Activated naive CD4-positive, alpha-beta T cell treated with anti-CD3 and anti-CD28 coated beads, Interleukin-2, amount 50 U/mL, for 72 hours (primary cell): ENCODE measurements at regions not wholly inside any gene's neighbourhood (a gene's known extent, or its start where the extent isn't known, plus 50 kb on each side); places are given as distances from the start of the nearest gene placed in this dataset.
A peak's percentile ranks its signal among the peaks of the same experiment; 100 is the strongest.
"Not testable (repeated sequence)": the region's sequence is repeated elsewhere in the genome, so short reads cannot be mapped to it uniquely, and the experiment has no call there.

ENCODE experiments used
- ATAC-seq, 2 donors: fragments of 150-1000 bp; cut with Tn5 transposase; 2 replicates each; pipeline ENCODE4 v1.10.0; 2021; ENCODE audit warnings: mild to moderate bottlenecking in 2 of 2, moderate library complexity in 2 of 2
- DNase-seq, 2 donors: peaks; one replicate each; pipeline ENCODE4 v3.0.0; 2021 to 2022; ENCODE audit warnings: low spot score in 2 of 2
- H3K27ac Mint-ChIP-seq, 2 donors: one replicate each; pipeline ENCODE4 v1.8.0; 2022; ENCODE audit warnings: mild to moderate bottlenecking in 2 of 2, mixed read lengths in 2 of 2
- H3K36me3 Mint-ChIP-seq, 2 donors: one replicate each; pipeline ENCODE4 v1.8.0; 2022; ENCODE audit warnings: mixed read lengths in 2 of 2
- H3K9me3 Mint-ChIP-seq, 2 donors: one replicate each; pipeline ENCODE4 v1.8.0; 2022; ENCODE audit warnings: mixed read lengths in 2 of 2

DNA sequence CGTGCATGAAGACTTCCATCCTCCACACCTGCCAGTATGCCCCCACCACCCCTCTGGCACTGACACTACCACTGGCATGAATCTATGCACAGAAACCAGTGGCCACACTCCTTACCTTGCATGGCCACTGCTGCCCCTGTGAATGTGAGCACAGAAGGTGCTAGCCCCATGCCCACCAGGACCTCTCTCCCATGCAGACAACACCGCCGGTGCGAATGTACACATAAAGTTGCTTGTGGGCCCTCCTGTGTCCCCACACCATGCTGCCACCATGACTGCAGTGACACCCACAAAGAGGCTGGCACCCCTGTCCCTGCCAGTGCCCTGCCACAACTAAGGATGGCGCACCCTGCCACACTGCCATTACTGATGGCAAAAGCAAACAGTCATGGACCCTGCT is 289.5 kb upstream of the KCND2 start:
- ATAC-seq = no peak
- H3K27ac Mint-ChIP-seq = peak overlapping the region in 1 of 2 donors; percentile 50

DNA sequence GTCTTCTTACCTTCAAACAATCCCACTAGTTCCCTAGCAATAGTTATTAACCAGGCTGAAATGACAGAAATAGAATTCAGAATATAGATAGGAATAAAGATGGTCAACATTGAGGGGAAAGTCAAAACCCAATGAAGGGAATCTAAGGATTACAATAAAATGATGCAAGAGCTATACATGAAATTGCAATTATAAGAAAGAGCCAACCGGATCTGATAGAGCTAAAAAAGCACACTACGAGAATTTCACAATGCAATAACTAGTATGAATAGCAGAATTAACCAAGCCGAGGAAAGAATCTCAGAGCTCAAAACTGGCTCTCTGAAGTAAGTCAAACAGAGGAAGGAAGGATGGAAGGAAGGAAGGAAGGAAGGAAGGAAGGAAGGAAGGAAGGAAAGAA is 288.7 kb upstream of the KCND2 start:
- ATAC-seq (no peak), DNase-seq (no peak)
- no peaks in the 10 kb centered on the region for H3K36me3 Mint-ChIP-seq
- H3K27ac Mint-ChIP-seq = no peak overlapping the region
- H3K9me3 Mint-ChIP-seq = peaks cover 37 to 39% of the 10 kb centered on the region in 2 donors

More for the DNA sequence above, 289.5 kb upstream of the KCND2 start:
- H3K9me3 Mint-ChIP-seq = peaks cover 34 to 36% of the 10 kb centered on the region in 2 donors
- no peak for DNase-seq
- no peaks in the 10 kb centered on the region for H3K36me3 Mint-ChIP-seq

DNA sequence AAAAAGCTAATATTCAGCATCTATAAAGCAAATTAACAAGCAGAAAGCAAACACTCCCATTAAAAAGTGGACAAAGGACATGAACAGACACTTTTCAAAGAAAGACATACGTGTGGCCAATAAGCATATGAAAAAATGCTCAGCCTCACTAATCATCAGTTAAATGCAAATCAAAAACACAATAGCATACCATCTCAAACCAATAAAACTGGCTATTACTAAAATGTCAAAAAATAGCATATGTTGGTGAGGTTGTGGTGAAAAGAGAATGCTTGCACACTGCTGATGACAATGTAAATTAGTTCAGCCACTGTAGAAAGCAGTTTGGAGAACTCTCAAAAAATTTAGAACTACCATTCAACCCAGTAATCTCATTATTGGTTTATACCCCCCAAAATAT is 284.6 kb upstream of the KCND2 start:
- H3K36me3 Mint-ChIP-seq = peaks cover 0 to 4% of the 10 kb centered on the region in 2 donors
- ATAC-seq = no peak
- no peak for DNase-seq
- peaks cover 41 to 44% of the 10 kb centered on the region in 2 donors for H3K9me3 Mint-ChIP-seq
- H3K27ac Mint-ChIP-seq = no peak overlapping the region

DNA sequence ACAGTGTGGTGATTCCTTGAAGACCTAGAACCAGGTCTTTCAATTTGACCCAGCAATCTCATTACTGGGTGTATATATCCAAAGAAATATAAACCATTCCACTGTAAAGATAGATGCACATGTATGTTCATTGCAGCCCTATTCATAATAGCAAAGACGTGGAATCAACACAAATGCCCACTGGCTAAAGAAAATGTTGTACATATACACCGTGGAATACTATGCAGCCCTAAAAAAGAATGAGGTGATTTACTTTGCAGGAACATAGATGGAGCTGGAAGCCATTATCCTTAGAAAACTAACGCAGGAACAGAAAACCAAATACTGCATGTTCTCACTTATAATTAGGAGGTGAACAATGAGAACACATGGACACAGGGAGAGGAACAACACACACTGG is 278.0 kb upstream of the KCND2 start:
- peaks cover 28 to 31% of the 10 kb centered on the region in 2 donors for H3K9me3 Mint-ChIP-seq
- peaks cover 0 to 4% of the 10 kb centered on the region in 2 donors for H3K36me3 Mint-ChIP-seq
- no peak overlapping the region for H3K27ac Mint-ChIP-seq
- DNase-seq = no peak
- no peak for ATAC-seq

- H3K27ac Mint-ChIP-seq = no peak overlapping the region
- no peak for ATAC-seq
- H3K9me3 Mint-ChIP-seq = peaks cover 32 to 35% of the 10 kb centered on the region in 2 donors
- DNase-seq = no peak
- H3K36me3 Mint-ChIP-seq = peaks cover 0 to 4% of the 10 kb centered on the region in 2 donors
Measured at GRCh38 chr7:119996634-119997033, 276.3 kb upstream of the KCND2 start.

DNA sequence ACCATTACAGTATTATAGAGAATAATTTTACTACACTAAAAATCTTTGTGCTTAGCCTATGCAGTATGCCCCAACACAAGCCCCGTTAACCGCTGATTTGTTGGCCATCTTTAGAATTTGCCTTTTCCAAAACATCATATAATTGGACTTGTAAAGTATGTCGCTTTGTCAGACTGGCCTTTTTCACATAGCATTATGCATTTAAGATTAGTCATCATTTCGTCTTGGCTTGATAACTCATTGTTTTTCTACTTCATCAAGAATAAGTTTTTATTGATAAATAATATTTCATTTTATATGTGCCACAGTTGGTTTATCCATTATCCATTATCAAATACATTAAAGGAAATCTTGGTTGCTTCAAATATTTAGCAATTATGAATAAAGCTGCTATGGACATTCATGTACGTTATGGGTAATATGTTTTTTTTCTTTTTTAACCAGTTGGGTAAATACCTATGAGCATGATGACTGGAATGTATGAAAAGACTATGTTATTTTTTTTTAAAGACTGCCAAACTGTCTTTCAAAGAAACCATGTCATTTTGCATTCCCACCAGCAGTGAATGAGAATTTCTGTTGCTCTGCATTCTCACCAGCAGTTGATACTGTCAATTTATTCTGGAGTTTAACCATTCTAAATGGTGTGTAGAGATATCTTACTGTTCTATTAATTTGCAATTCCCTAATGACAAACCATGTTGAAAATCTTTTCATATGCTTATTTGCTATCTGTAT is 273.1 kb upstream of the KCND2 start:
- no peak overlapping the region for H3K27ac Mint-ChIP-seq
- no peaks in the 10 kb centered on the region for H3K36me3 Mint-ChIP-seq
- ATAC-seq = no peak
- H3K9me3 Mint-ChIP-seq = peaks cover 24 to 26% of the 10 kb centered on the region in 2 donors
- no peak for DNase-seq

- no peaks in the 10 kb centered on the region for H3K36me3 Mint-ChIP-seq
- peaks cover 18 to 31% of the 10 kb centered on the region in 2 donors for H3K9me3 Mint-ChIP-seq
- no peak overlapping the region for H3K27ac Mint-ChIP-seq
- no peak for DNase-seq
- ATAC-seq = no peak
Measured at GRCh38 chr7:120005720-120006119, 267.3 kb upstream of the KCND2 start.

GRCh38 chr7:120014301-120014700 is 258.7 kb upstream of the KCND2 start:
- not testable (repeated sequence) for DNase-seq, H3K36me3 Mint-ChIP-seq, H3K27ac Mint-ChIP-seq, ATAC-seq
- H3K9me3 Mint-ChIP-seq = peaks cover 19 to 23% of the 10 kb centered on the region in 2 donors

- H3K36me3 Mint-ChIP-seq = no peaks in the 10 kb centered on the region
- ATAC-seq (no peak), DNase-seq (no peak)
- H3K27ac Mint-ChIP-seq = no peak overlapping the region
- peaks cover 17% of the 10 kb centered on the region in 2 donors for H3K9me3 Mint-ChIP-seq
Measured at GRCh38 chr7:120014925-120015465, 258.0 kb upstream of the KCND2 start.

GRCh38 chr7:120021085-120021484 is 251.9 kb upstream of the KCND2 start:
- no peaks in the 10 kb centered on the region for H3K36me3 Mint-ChIP-seq
- peaks cover 4 to 10% of the 10 kb centered on the region in 2 donors for H3K9me3 Mint-ChIP-seq

GRCh38 chr7:120023494-120024167 is 249.3 kb upstream of the KCND2 start:
- Mint-ChIP-seq H3K27ac (no peak overlapping the region), H3K9me3 (peaks cover 4 to 10% of the 10 kb centered on the region in 2 donors), H3K36me3 (no peaks in the 10 kb centered on the region)
- DNase-seq = no peak
- no peak for ATAC-seq

More at GRCh38 chr7:120021085-120021484, 251.9 kb upstream of the KCND2 start:
- ATAC-seq (no peak), DNase-seq (no peak)
- H3K27ac Mint-ChIP-seq = no peak overlapping the region

DNA sequence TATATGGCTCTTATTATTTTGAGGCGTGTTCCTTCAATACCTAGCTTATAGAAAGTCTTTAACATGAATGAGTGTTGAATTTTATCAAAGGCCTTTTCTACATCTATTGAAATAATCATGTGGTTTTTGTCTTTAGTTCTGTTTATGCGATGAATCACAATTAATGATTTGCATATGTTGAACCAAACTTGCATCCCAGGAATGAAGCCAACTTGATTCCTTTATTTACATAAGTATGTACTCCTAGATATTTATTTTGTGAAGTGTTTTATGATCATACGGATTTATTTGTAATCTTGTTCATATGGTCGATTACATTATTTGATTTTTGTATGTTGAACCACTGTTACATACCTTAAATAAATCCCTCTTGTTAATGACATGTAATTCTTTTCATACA is 244.3 kb upstream of the KCND2 start:
- ATAC-seq = no peak
- Mint-ChIP-seq H3K36me3 (no peaks in the 10 kb centered on the region), H3K9me3 (peaks cover under 1 to 1% of the 10 kb centered on the region in 2 donors), H3K27ac (no peak overlapping the region)
- no peak for DNase-seq

- Mint-ChIP-seq H3K9me3 (peaks cover 5 to 6% of the 10 kb centered on the region in 2 donors), H3K36me3 (no peaks in the 10 kb centered on the region)
- no peak for DNase-seq
Measured at GRCh38 chr7:120030876-120031275, 242.1 kb upstream of the KCND2 start.

DNA sequence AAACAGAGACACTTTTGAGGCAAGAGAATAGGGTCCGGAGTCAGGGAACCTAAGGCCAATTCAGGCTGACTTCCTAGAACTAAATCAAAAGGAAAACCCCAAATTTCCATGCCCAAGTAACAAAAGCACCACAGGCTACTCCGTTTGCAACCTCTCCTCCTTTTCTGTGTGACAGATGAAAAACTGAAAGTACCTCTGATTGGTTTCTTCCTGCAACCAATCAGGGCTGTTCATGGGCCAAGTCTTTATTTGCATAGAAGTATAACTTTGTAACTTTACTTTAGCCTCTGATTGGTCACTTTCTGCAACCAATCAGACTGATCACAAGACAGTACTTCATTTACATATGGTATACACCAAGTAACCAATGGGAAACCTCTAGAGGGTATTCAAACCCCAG is 239.9 kb upstream of the KCND2 start:
- no peak for DNase-seq
- Mint-ChIP-seq H3K27ac (no peak overlapping the region), H3K36me3 (no peaks in the 10 kb centered on the region), H3K9me3 (peaks cover 17 to 21% of the 10 kb centered on the region in 2 donors)
- ATAC-seq = no peak

More at GRCh38 chr7:120030876-120031275, 242.1 kb upstream of the KCND2 start:
- no peak for ATAC-seq
- H3K27ac Mint-ChIP-seq = no peak overlapping the region

DNA sequence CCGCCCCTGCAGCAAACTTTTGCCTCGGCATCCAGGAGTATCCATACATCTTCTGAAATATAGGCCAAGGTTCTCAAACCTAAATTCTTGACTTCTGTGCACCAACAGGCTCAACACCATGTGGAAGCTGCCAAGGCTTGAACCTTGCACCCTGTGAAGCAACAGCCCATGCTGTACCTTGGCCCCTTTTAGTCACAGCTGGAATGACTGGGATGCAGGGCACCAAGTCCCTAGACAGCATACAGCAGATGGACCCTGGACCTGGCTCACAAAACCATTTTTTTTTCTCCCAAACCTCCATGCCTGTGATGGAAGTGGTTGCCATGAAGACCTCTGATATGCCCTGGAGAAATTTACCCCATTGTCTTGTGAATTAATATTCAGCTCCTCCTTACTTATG is 233.8 kb upstream of the KCND2 start:
- H3K36me3 Mint-ChIP-seq = peaks cover 0 to 7% of the 10 kb centered on the region in 2 donors
- no peak overlapping the region for H3K27ac Mint-ChIP-seq
- no peak for DNase-seq
- peaks cover 27 to 45% of the 10 kb centered on the region in 2 donors for H3K9me3 Mint-ChIP-seq
- no peak for ATAC-seq

- Mint-ChIP-seq H3K27ac (no peak overlapping the region), H3K9me3 (peaks cover 18 to 33% of the 10 kb centered on the region in 2 donors), H3K36me3 (peaks cover 0 to 7% of the 10 kb centered on the region in 2 donors)
- DNase-seq = no peak
- ATAC-seq = no peak
Measured at GRCh38 chr7:120041798-120042197, 231.2 kb upstream of the KCND2 start.

GRCh38 chr7:120043250-120043649 is 229.7 kb upstream of the KCND2 start:
- DNase-seq (no peak), ATAC-seq (no peak)
- peaks cover 12 to 23% of the 10 kb centered on the region in 2 donors for H3K9me3 Mint-ChIP-seq
- H3K27ac Mint-ChIP-seq = no peak overlapping the region
- peaks cover 0 to 7% of the 10 kb centered on the region in 2 donors for H3K36me3 Mint-ChIP-seq
